Large intestine (tissue), 3 donors: ENCODE measurements at regions not wholly inside any gene's neighbourhood (a gene's known extent, or its start where the extent isn't known, plus 50 kb on each side); places are given as distances from the start of the nearest gene placed in this dataset.

Source experiments
- DNase-seq, 2 donors: peaks; one replicate each; pipeline versions ENCODE4 v3.0.0 to v3.0.0-alpha.2; 2013
- H3K27ac ChIP-seq: one replicate; pipeline ENCODE4 v1.5.1; 2013; ENCODE audit warnings: low read length
- H3K27me3 ChIP-seq: 2 replicates; pipeline ENCODE4 v1.6.1; 2013; ENCODE audit warnings: low read length; ENCODE audit not compliant: control insufficient read depth, insufficient read depth
- H3K36me3 ChIP-seq: 2 replicates; pipeline ENCODE4 v1.6.1; 2013; ENCODE audit warnings: low read length; ENCODE audit not compliant: control insufficient read depth, insufficient read depth
- H3K4me1 ChIP-seq: one replicate; pipeline ENCODE4 v1.6.1; 2013; ENCODE audit warnings: low read length; ENCODE audit not compliant: control insufficient read depth, insufficient read depth
- H3K4me3 ChIP-seq: one replicate; pipeline ENCODE4 v1.5.1; 2013; ENCODE audit warnings: low read length
- H3K9me3 ChIP-seq: one replicate; pipeline ENCODE4 v1.6.1; 2013; ENCODE audit warnings: mild to moderate bottlenecking, low read depth, low read length, moderate library complexity; ENCODE audit not compliant: control insufficient read depth
- WGBS: methylation state at CpG from one replicate; pipeline ENCODE4 v1.1.5; 2013; ENCODE audit warnings: low lambda C conversion rate; ENCODE audit not compliant: insufficient coverage; 5-methylcytosine and 5-hydroxymethylcytosine counted together

- no peak overlapping the region for H3K27ac ChIP-seq
- H3K27me3 ChIP-seq = peaks cover 1% of the 10 kb centered on the region
- H3K4me3 ChIP-seq = no peak overlapping the region
- no peaks in the 10 kb centered on the region for H3K4me1 ChIP-seq
- 100% methylated on average over 1 of the region's 5 CpGs for WGBS
- DNase-seq = no peak
- no peaks in the 10 kb centered on the region for H3K36me3 ChIP-seq
- no peaks in the 10 kb centered on the region for H3K9me3 ChIP-seq
These were observed 249.4 kb upstream of the SLCO3A1 start for GRCh38 chr15:91604122-91604521.

GRCh38 chr15:91605576-91605975 lies 247.9 kb upstream of the SLCO3A1 start:
- Histone ChIP-seq H3K36me3 (no peaks in the 10 kb centered on the region), H3K27me3 (no peaks in the 10 kb centered on the region), H3K9me3 (no peaks in the 10 kb centered on the region), H3K27ac (no peak overlapping the region), H3K4me1 (no peaks in the 10 kb centered on the region), H3K4me3 (no peak overlapping the region)
- no peak for DNase-seq
- 100% methylated on average over 1 of the region's 2 CpGs for WGBS

- no peak overlapping the region for H3K4me3 ChIP-seq
- peaks cover under 1% of the 10 kb centered on the region for H3K27me3 ChIP-seq
- 87% methylated on average over 3 of the region's 8 CpGs for WGBS
- DNase-seq = no peak
- no peaks in the 10 kb centered on the region for H3K36me3 ChIP-seq
- H3K9me3 ChIP-seq = no peaks in the 10 kb centered on the region
- H3K4me1 ChIP-seq = no peaks in the 10 kb centered on the region
- H3K27ac ChIP-seq = no peak overlapping the region
These were observed 244.3 kb upstream of the SLCO3A1 start for GRCh38 chr15:91609231-91609630.

DNA sequence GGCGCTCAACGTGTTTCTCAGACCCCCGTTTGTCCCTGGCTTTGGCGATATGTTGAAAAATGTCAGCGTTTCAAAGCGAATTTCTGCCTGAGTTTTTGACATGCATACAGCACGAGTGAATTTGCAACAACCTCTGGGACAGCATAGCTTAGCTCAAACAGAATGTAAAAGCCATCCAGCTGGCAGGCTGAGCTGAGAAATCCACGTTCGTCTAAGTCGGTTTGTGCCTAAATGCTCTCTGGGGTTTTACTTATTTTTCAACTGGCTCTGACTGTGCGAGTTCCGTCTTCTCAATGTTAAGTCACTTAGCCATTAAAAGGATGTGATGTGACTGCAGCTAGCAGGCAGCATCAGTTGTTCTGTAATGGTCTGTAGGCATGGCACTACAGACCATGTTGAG lies 243.5 kb upstream of the SLCO3A1 start:
- Histone ChIP-seq H3K27me3 (peaks cover 2% of the 10 kb centered on the region), H3K9me3 (no peaks in the 10 kb centered on the region), H3K27ac (no peak overlapping the region), H3K4me1 (no peaks in the 10 kb centered on the region), H3K36me3 (no peaks in the 10 kb centered on the region), H3K4me3 (no peak overlapping the region)
- no peak for DNase-seq
- no CpG with 5 or more reads among the region's 12 CpGs for WGBS

DNA sequence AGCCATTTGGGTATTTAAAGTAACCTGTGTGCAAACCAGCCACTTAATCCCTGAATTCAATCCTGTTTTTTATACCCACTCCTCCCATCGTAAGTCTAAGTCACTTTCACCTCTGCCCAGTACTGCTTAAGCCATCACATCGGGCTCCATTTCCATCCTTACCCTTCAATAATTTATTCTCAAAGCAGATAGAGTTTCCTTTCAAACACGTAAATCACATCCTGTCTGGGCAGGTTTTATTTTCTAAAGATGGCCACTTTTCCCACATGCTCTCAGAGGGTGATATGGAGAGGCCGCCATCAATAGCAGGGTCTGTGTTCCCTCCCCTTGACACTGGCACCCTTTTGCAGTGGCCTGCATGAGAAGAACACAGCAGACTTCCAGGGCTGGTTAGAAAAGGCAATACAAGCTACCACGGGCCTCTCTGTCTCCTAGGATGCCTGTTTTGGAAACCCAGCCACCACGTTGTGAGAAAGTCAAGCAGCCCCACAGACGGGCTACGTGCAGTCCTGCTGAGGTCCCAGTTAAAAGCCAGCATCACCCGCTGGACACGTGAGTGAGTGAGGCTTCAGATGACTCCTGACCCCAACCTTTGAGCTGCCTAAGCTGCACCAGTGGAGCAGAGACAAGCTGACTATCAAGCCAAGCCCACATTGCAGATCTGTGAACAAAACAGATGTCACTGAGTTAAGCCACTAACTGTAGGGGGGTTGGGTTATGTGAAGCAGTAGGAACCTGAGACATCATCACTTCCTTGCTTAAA lies 241.8 kb upstream of the SLCO3A1 start:
- Histone ChIP-seq H3K4me1 (no peaks in the 10 kb centered on the region), H3K4me3 (no peak overlapping the region), H3K27ac (no peak overlapping the region), H3K27me3 (peaks cover 2% of the 10 kb centered on the region), H3K36me3 (no peaks in the 10 kb centered on the region), H3K9me3 (no peaks in the 10 kb centered on the region)
- WGBS = 86% methylated on average over 2 of the region's 10 CpGs
- peak in 1 of 2 donors; percentile 36 for DNase-seq

GRCh38 chr15:91620229-91620628 lies 233.3 kb upstream of the SLCO3A1 start:
- Histone ChIP-seq H3K27me3 (peaks cover 6% of the 10 kb centered on the region), H3K27ac (no peak overlapping the region), H3K9me3 (no peaks in the 10 kb centered on the region), H3K4me1 (no peaks in the 10 kb centered on the region), H3K36me3 (no peaks in the 10 kb centered on the region), H3K4me3 (no peak overlapping the region)
- no peak for DNase-seq
- 67% methylated on average over 1 of the region's 4 CpGs for WGBS

- Histone ChIP-seq H3K4me1 (no peaks in the 10 kb centered on the region), H3K27me3 (peaks cover 6% of the 10 kb centered on the region), H3K9me3 (no peaks in the 10 kb centered on the region), H3K36me3 (no peaks in the 10 kb centered on the region), H3K4me3 (no peak overlapping the region), H3K27ac (no peak overlapping the region)
- WGBS = 90% methylated on average over 2 of the region's 4 CpGs
- DNase-seq = no peak
These were observed 231.3 kb upstream of the SLCO3A1 start for GRCh38 chr15:91622235-91622634.

DNA sequence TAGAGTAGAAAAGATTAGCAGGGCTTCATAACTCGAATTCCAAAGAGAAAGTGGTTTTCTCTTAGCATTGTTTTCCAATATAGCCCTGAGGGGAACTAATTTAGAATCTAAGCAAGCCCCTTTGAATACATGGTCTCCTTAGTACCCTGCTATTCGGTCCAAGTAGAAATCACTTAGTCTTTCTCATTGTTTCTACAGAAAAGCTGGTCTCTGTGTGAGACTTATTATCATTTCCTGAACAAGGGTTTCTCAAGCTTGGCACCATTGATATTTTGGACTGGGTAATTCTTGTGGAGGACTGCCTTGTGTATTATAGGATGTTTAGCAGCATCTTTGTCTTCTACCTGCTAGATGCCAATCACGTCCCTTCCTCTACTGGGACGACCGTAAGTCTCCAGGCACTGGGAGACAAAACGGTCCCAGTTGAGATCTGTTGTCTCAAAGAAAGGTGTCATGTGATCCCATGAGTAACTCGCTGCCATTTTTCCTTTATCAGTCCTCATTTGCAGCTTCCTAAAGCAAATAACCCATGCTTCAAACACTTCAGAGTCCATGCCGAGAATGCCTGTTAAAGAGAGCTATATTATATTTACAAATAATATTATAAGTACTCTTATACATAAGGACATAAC lies 230.7 kb upstream of the SLCO3A1 start:
- Histone ChIP-seq H3K9me3 (no peaks in the 10 kb centered on the region), H3K27me3 (peaks cover 6% of the 10 kb centered on the region), H3K4me3 (no peak overlapping the region), H3K27ac (no peak overlapping the region), H3K4me1 (no peaks in the 10 kb centered on the region), H3K36me3 (no peaks in the 10 kb centered on the region)
- DNase-seq = no peak
- 80% methylated on average over 1 of the region's 8 CpGs for WGBS

DNA sequence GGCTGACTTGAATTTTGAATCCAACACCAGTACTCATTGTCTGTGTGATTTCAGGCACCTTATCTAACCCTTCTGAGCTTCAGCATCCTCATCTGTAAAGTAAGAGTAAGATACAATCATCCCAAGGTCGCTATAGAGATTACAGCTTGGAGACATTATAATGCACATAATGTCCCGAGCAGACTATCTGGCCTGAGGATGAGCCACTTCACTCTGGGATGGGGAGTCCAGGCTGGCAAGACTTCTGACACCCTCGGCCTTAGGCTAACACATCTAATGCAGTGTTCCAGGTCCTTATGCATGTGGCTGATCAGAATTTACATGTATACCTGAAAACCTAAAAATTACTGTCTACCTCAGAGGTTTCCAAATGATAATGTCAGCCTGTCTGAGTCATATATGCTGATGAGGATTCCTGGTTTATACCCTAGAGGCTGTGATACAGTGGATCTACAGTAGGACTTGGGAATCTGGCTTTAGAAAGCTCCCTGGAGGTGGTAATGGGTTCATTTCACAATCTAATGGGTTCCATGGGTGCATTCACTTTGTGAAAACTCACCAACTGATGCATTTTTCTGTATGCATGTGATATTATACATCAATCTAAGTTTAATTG lies 229.0 kb upstream of the SLCO3A1 start:
- Histone ChIP-seq H3K9me3 (no peaks in the 10 kb centered on the region), H3K27me3 (no peaks in the 10 kb centered on the region)
- WGBS = no CpG with 5 or more reads among the region's 3 CpGs

GRCh38 chr15:91625506-91625905 lies 228.0 kb upstream of the SLCO3A1 start:
- H3K9me3 ChIP-seq = no peaks in the 10 kb centered on the region
- H3K27ac ChIP-seq = no peak overlapping the region
- H3K4me3 ChIP-seq = no peak overlapping the region
- WGBS = 100% methylated on average over 1 of the region's 6 CpGs
- H3K27me3 ChIP-seq = no peaks in the 10 kb centered on the region
- no peak for DNase-seq
- no peaks in the 10 kb centered on the region for H3K4me1 ChIP-seq
- H3K36me3 ChIP-seq = no peaks in the 10 kb centered on the region

More for the DNA sequence above, 229.0 kb upstream of the SLCO3A1 start:
- Histone ChIP-seq H3K4me3 (no peak overlapping the region), H3K4me1 (no peaks in the 10 kb centered on the region), H3K27ac (no peak overlapping the region), H3K36me3 (no peaks in the 10 kb centered on the region)
- DNase-seq = no peak
